K562 (cell line): ENCODE measurements at regions not wholly inside any gene's neighbourhood (a gene's known extent, or its start where the extent isn't known, plus 50 kb on each side); places are given as distances from the start of the nearest gene placed in this dataset.

ENCODE experiments used
- ATAC-seq: fragments of 200-7000 bp; cut with Tn5 transposase; 3 replicates; pipeline ENCODE4 v1.9.1; 2020; ENCODE audit warnings: moderate library complexity
- BruUV-seq: library from RNA; stranded (reverse); fragments of 400-500 nt; replicated peaks from 2 replicates; lab custom pipeline; 2021; lab: Mats Ljungman, UMichigan
- CTCF ChIA-PET: fragments of 300-600 bp; formaldehyde crosslinking; extraction: SDS; loops from one replicate; lab custom pipeline; 2021; ENCODE audit warnings: low intra/inter-chr PET ratio; lab: Yijun Ruan, JAX
- POLR2A ChIA-PET: fragments of 300-600, 350-650 bp; sonication (Branson Sonifier 250); formaldehyde crosslinking; extraction: SDS; loops from one replicate; lab custom pipeline; 2021; ENCODE audit warnings: antibody characterized with exemption, inconsistent platforms; lab: Yijun Ruan, JAX
- DNase-seq, 4 experiments: peaks; one replicate each; pipeline versions ENCODE4 v3.0.0 to v3.0.0-alpha.2; 2011 to 2018; ENCODE audit warnings: low spot score in 3 of 4, mixed read lengths in 3 of 4; ENCODE audit errors: extremely low read depth in 1 of 4
- FAIRE-seq: peaks from 2 replicates; lab custom pipeline; 2011; peaks lifted over from hg19 to GRCh38; lab: Jason Lieb, UNC
- H2AFZ ChIP-seq: 2 replicates; pipeline ENCODE4 v1.6.0; 2011; ENCODE audit warnings: low read depth, low read length, control low read depth, inconsistent platforms
- H3K27ac ChIP-seq: fragments of 200-600 bp; 3 replicates; pipeline ENCODE4 v1.8.0; 2011; ENCODE audit warnings: low read depth, mild to moderate bottlenecking, control low read depth, inconsistent platforms, low read length, moderate library complexity, mixed read lengths; ENCODE audit errors: extremely low read depth
- H3K27me3 ChIP-seq, 2 experiments: fragments of 300-600 bp in 1 of 2; 2 replicates in 1 of 2; 3 replicates in 1 of 2; pipeline versions ENCODE4 v1.6.0 to v1.8.0; 2011; ENCODE audit warnings: inconsistent platforms in 2 of 2, low read length in 2 of 2, mild to moderate bottlenecking in 1 of 2, mixed read lengths in 1 of 2, moderate library complexity in 1 of 2; ENCODE audit not compliant: control insufficient read depth in 2 of 2, insufficient read depth in 2 of 2
- H3K36me3 ChIP-seq: fragments of 300-600 bp; 3 replicates; pipeline ENCODE4 v1.8.0; 2011; ENCODE audit warnings: mild to moderate bottlenecking, low read length, inconsistent platforms; ENCODE audit not compliant: control insufficient read depth, insufficient read depth
- H3K4me1 ChIP-seq, 2 experiments: fragments of 200-600 bp in 1 of 2; replicated peaks in 1 of 2; 2 replicates in 1 of 2; 3 replicates in 1 of 2; pipeline versions ENCODE4 v1.5.1 to v1.8.0; 2011; ENCODE audit warnings: inconsistent platforms in 2 of 2, low read length in 2 of 2, mild to moderate bottlenecking in 1 of 2, mixed read lengths in 1 of 2, moderate library complexity in 1 of 2; ENCODE audit not compliant: control insufficient read depth in 2 of 2, insufficient read depth in 2 of 2
- H3K4me2 ChIP-seq: 2 replicates; pipeline ENCODE4 v1.6.1; 2011; ENCODE audit warnings: low read length, control low read depth, inconsistent platforms, mixed read lengths; ENCODE audit not compliant: insufficient read depth
- H3K4me3 ChIP-seq: fragments of 200-600 bp; sonication (generic), shearing (Covaris generic); 2 replicates; pipeline ENCODE4 v1.5.1; 2016; ENCODE audit warnings: control low read depth, inconsistent platforms
- H3K79me2 ChIP-seq: fragments of 200-600 bp; 3 replicates; pipeline ENCODE4 v1.8.0; 2011; ENCODE audit warnings: low read length, inconsistent platforms; ENCODE audit not compliant: control insufficient read depth, insufficient read depth
- H3K9ac ChIP-seq, 2 experiments: 2 replicates each; pipeline versions ENCODE4 v1.6.0 to v1.6.1; 2011; ENCODE audit warnings: low read depth in 2 of 2, low read length in 2 of 2, control low read depth in 1 of 2, inconsistent platforms in 1 of 2, mild to moderate bottlenecking in 1 of 2, mixed read lengths in 1 of 2; ENCODE audit not compliant: insufficient read depth in 1 of 2
- H3K9me1 ChIP-seq: one replicate; pipeline ENCODE4 v1.6.0; 2011; ENCODE audit warnings: inconsistent platforms, mild to moderate bottlenecking, low read length, moderate library complexity; ENCODE audit not compliant: control insufficient read depth, insufficient read depth
- H3K9me3 ChIP-seq: replicated peaks from 2 replicates; pipeline ENCODE4 v1.5.1; 2011; ENCODE audit warnings: low read depth, low read length, inconsistent platforms; ENCODE audit not compliant: control insufficient read depth, insufficient read depth
- H4K20me1 ChIP-seq: replicated peaks from 2 replicates; pipeline ENCODE4 v1.6.1; 2011; ENCODE audit warnings: low read length, inconsistent platforms, mixed read lengths; ENCODE audit not compliant: control insufficient read depth, insufficient read depth
- BMI1 ChIP-seq: fragments of 150-350 bp; IDR thresholded peaks from 2 replicates; pipeline ENCODE4 v1.6.1; 2014; ENCODE audit warnings: low read length
- HCFC1 ChIP-seq: IDR thresholded peaks from 2 replicates; pipeline ENCODE4 v1.6.1; 2012; ENCODE audit warnings: low read depth, low read length, improper control_type of control experiment
- HEY1 ChIP-seq: fragments of 250-450 bp; sonication (Bioruptor Pico); IDR thresholded peaks from 2 replicates; pipeline ENCODE4 v1.5.0; 2020; ENCODE audit warnings: mild to moderate bottlenecking, moderate library complexity, borderline replicate concordance
- HNRNPUL1 ChIP-seq: fragments of 200-400 bp; formaldehyde crosslinking; IDR thresholded peaks from 2 replicates; pipeline ENCODE4 v1.6.1; 2017; ENCODE audit warnings: low read length
- MYBL2 ChIP-seq, 2 experiments: fragments of 450-650 bp in 1 of 2; sonication (generic) in 1 of 2; formaldehyde crosslinking in 1 of 2; IDR thresholded peaks; 2 replicates each; pipeline versions ENCODE4 v1.6.1 to v1.8.1; 2017 to 2022; ENCODE audit warnings: borderline replicate concordance in 1 of 2, inconsistent platforms in 1 of 2, low read depth in 1 of 2, mild to moderate bottlenecking in 1 of 2, missing genetic modification reagents in 1 of 2, moderate library complexity in 1 of 2
- PHB2 ChIP-seq: fragments of 450-650 bp; IDR thresholded peaks from 2 replicates; pipeline ENCODE4 v1.6.1; 2017; ENCODE audit warnings: low read depth
- PTRF ChIP-seq: fragments of 450-650 bp; IDR thresholded peaks from 2 replicates; pipeline ENCODE4 v1.6.1; 2016; ENCODE audit warnings: mild to moderate bottlenecking, missing genetic modification characterization, missing compliant biosample characterization
- SMARCC2 ChIP-seq: fragments of 450-650 bp; IDR thresholded peaks from 2 replicates; pipeline ENCODE4 v1.6.1; 2017; ENCODE audit warnings: antibody characterized with exemption, moderate library complexity, mild to moderate bottlenecking, low read depth
- SP2 ChIP-seq: IDR thresholded peaks from 2 replicates; pipeline ENCODE4 v1.6.1; 2011; ENCODE audit warnings: mild to moderate bottlenecking, low read depth, low read length, moderate library complexity; ENCODE audit not compliant: poor library complexity, severe bottlenecking; ENCODE audit errors: extremely low read depth
- WGBS: fragments of 100-300 bp; shearing (Covaris generic); methylation state at CpG from one replicate; pipeline ENCODE4 v1.1.6; 2016; ENCODE audit warnings: low coverage, mixed read lengths; ENCODE audit not compliant: insufficient coverage; ENCODE audit errors: missing lambda C conversion rate; 5-methylcytosine and 5-hydroxymethylcytosine counted together
- in situ Hi-C: fragments of 300-500 bp; cut with MboI; formaldehyde crosslinking; loops from 4 replicates; pipeline ENCODE4 v1.15.0; 2018; ENCODE audit warnings: inconsistent platforms, mixed read lengths
- intact Hi-C: fragments of 100-400 bp; cut with micrococcal nuclease; formaldehyde crosslinking; loops from 2 replicates; pipeline ENCODE4 v1.14.2; 2022
- TF ChIP-seq, protein P1 (sequence below): sonication (generic); formaldehyde crosslinking; IDR thresholded peaks from 2 replicates; pipeline ENCODE4 v1.8.0; 2022; ENCODE audit warnings: mild to moderate bottlenecking, missing genetic modification reagents
- TF ChIP-seq, protein P2 (sequence below): IDR thresholded peaks from 3 replicates; pipeline ENCODE4 v1.6.1; 2011; ENCODE audit warnings: borderline replicate concordance, mild to moderate bottlenecking; ENCODE audit not compliant: insufficient read length, insufficient read depth
- TF ChIP-seq, protein P3 (sequence below): fragments of 450-650 bp; IDR thresholded peaks from 2 replicates; pipeline ENCODE4 v1.6.1; 2018; ENCODE audit not compliant: partially characterized antibody
- TF ChIP-seq, protein P4 (sequence below), 2 experiments: fragments of 450-650 bp; IDR thresholded peaks; 2 replicates each; pipeline ENCODE4 v1.6.1; 2016
- TF ChIP-seq, protein P5 (sequence below): sonication (generic); IDR thresholded peaks from 2 replicates; pipeline ENCODE4 v1.6.1; 2016

DNA sequence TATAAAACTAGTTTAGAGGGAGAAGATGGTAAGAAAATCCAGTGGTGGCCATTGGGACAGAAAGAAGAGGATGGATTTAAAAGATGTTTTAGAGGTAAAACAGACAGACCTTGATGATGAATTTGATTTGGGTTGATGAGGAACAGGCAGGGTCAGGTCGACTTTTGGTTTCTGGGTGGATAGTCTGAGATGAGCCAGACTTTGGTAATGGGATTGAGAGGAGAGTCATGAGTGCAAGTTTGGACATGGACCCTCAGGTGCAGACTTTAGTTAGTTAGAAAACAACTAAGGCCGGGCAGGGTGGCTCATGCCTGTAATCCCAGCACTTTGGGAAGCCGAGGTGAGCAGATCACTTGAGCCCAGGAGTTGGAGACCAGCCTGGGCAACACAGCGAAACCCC is 257.9 kb downstream of the MAFB start:
- Histone ChIP-seq H3K27ac (no peak overlapping the region), H3K79me2 (no peaks in the 10 kb centered on the region), H3K27me3 (no peaks in the 10 kb centered on the region), H2AFZ (no peak overlapping the region), H4K20me1 (no peaks in the 10 kb centered on the region), H3K9me3 (no peaks in the 10 kb centered on the region), H3K4me2 (no peak overlapping the region), H3K9me1 (no peaks in the 10 kb centered on the region), H3K36me3 (no peaks in the 10 kb centered on the region), H3K4me1 (no peaks in the 10 kb centered on the region; a peak in 1 of 5 replicates), H3K4me3 (no peak overlapping the region), H3K9ac (no peak overlapping the region)
- intact Hi-C loops, result no loop called here
- CTCF ChIA-PET, result no interaction called here
- in situ Hi-C loops, result no loop called here
- BruUV-seq, result no TSS peak
- 2% methylated on average over 4 of the region's 4 CpGs for WGBS
- FAIRE-seq (no peak), DNase-seq (no peak), ATAC-seq (no peak)
- POLR2A ChIA-PET, result no interaction called here
- TF ChIP-seq, protein P1, sequence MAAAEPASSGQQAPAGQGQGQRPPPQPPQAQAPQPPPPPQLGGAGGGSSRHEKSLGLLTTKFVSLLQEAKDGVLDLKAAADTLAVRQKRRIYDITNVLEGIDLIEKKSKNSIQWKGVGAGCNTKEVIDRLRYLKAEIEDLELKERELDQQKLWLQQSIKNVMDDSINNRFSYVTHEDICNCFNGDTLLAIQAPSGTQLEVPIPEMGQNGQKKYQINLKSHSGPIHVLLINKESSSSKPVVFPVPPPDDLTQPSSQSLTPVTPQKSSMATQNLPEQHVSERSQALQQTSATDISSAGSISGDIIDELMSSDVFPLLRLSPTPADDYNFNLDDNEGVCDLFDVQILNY (CRISPR knock-in tag), result no peak
- TF ChIP-seq, protein P2, sequence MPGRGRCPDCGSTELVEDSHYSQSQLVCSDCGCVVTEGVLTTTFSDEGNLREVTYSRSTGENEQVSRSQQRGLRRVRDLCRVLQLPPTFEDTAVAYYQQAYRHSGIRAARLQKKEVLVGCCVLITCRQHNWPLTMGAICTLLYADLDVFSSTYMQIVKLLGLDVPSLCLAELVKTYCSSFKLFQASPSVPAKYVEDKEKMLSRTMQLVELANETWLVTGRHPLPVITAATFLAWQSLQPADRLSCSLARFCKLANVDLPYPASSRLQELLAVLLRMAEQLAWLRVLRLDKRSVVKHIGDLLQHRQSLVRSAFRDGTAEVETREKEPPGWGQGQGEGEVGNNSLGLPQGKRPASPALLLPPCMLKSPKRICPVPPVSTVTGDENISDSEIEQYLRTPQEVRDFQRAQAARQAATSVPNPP, result no peak
- TF ChIP-seq SP2 (no peak), HNRNPUL1 (no peak), MYBL2 (IDR thresholded peaks at IDR 0.05; ENCODE audit: low read depth) (no peak), MYBL2 (CRISPR knock-in tag; IDR thresholded peaks at IDR 0.05; ENCODE audit: borderline replicate concordance) (no peak), HCFC1 (no peak), PTRF (tag) (no peak), PHB2 (no peak), HEY1 (CRISPR knock-in tag) (no peak), SMARCC2 (no peak), BMI1 (no peak)
- TF ChIP-seq, protein P3, sequence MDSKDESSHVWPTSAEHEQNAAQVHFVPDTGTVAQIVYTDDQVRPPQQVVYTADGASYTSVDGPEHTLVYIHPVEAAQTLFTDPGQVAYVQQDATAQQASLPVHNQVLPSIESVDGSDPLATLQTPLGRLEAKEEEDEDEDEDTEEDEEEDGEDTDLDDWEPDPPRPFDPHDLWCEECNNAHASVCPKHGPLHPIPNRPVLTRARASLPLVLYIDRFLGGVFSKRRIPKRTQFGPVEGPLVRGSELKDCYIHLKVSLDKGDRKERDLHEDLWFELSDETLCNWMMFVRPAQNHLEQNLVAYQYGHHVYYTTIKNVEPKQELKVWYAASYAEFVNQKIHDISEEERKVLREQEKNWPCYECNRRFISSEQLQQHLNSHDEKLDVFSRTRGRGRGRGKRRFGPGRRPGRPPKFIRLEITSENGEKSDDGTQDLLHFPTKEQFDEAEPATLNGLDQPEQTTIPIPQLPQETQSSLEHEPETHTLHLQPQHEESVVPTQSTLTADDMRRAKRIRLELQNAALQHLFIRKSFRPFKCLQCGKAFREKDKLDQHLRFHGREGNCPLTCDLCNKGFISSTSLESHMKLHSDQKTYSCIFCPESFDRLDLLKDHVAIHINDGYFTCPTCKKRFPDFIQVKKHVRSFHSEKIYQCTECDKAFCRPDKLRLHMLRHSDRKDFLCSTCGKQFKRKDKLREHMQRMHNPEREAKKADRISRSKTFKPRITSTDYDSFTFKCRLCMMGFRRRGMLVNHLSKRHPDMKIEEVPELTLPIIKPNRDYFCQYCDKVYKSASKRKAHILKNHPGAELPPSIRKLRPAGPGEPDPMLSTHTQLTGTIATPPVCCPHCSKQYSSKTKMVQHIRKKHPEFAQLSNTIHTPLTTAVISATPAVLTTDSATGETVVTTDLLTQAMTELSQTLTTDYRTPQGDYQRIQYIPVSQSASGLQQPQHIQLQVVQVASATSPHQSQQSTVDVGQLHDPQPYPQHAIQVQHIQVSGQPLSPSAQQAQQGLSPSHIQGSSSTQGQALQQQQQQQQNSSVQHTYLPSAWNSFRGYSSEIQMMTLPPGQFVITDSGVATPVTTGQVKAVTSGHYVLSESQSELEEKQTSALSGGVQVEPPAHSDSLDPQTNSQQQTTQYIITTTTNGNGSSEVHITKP, result no peak
- TF ChIP-seq, protein P4, sequence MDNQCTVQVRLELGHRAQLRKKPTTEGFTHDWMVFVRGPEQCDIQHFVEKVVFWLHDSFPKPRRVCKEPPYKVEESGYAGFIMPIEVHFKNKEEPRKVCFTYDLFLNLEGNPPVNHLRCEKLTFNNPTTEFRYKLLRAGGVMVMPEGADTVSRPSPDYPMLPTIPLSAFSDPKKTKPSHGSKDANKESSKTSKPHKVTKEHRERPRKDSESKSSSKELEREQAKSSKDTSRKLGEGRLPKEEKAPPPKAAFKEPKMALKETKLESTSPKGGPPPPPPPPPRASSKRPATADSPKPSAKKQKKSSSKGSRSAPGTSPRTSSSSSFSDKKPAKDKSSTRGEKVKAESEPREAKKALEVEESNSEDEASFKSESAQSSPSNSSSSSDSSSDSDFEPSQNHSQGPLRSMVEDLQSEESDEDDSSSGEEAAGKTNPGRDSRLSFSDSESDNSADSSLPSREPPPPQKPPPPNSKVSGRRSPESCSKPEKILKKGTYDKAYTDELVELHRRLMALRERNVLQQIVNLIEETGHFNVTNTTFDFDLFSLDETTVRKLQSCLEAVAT (IDR thresholded peaks at IDR 0.05), result no peak
- TF ChIP-seq, protein P5, sequence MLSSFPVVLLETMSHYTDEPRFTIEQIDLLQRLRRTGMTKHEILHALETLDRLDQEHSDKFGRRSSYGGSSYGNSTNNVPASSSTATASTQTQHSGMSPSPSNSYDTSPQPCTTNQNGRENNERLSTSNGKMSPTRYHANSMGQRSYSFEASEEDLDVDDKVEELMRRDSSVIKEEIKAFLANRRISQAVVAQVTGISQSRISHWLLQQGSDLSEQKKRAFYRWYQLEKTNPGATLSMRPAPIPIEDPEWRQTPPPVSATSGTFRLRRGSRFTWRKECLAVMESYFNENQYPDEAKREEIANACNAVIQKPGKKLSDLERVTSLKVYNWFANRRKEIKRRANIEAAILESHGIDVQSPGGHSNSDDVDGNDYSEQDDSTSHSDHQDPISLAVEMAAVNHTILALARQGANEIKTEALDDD, result no peak
